GM21737 (cell line): ENCODE measurements at regions not wholly inside any gene's neighbourhood (a gene's known extent, or its start where the extent isn't known, plus 50 kb on each side); places are given as distances from the start of the nearest gene placed in this dataset.
"Not testable (repeated sequence)": the region's sequence is repeated elsewhere in the genome, so short reads cannot be mapped to it uniquely, and the experiment has no call there.

Experiments used
- ATAC-seq: cut with Tn5 transposase; IDR thresholded peaks from one replicate; pipeline ENCODE4 v1.9.1; 2021; ENCODE audit warnings: mild to moderate bottlenecking, moderate library complexity; ENCODE audit not compliant: unreplicated experiment

GRCh38 chr5:92836855-92837755, 743.9 kb downstream of the NR2F1-AS1 start:
- ATAC-seq, result no peak

GRCh38 chr5:92835712-92836111, 745.3 kb downstream of the NR2F1-AS1 start:
- ATAC-seq, result no peak

GRCh38 chr5:92823551-92823950, 757.5 kb downstream of the NR2F1-AS1 start:
- not testable (repeated sequence) for ATAC-seq

- no peak for ATAC-seq
Measured at GRCh38 chr5:92822183-92822582, 758.8 kb downstream of the NR2F1-AS1 start.

- ATAC-seq, result no peak
Measured at GRCh38 chr5:92809855-92810465, 771.1 kb downstream of the NR2F1-AS1 start.

GRCh38 chr5:92808474-92808873, 772.5 kb downstream of the NR2F1-AS1 start:
- no peak for ATAC-seq

GRCh38 chr5:92807085-92807484, 773.9 kb downstream of the NR2F1-AS1 start:
- no peak for ATAC-seq

GRCh38 chr5:92805446-92805845, 775.6 kb downstream of the NR2F1-AS1 start:
- no peak for ATAC-seq

GRCh38 chr5:92801911-92802310, 779.1 kb downstream of the NR2F1-AS1 start:
- ATAC-seq, result no peak

GRCh38 chr5:92800365-92800764, 780.7 kb downstream of the NR2F1-AS1 start:
- no peak for ATAC-seq

GRCh38 chr5:92795633-92796032, 785.4 kb downstream of the NR2F1-AS1 start:
- no peak for ATAC-seq

- no peak for ATAC-seq
Measured at GRCh38 chr5:92780057-92780456, 801.0 kb downstream of the NR2F1-AS1 start.

GRCh38 chr5:92779536-92779935, 801.5 kb downstream of the NR2F1-AS1 start:
- no peak for ATAC-seq

GRCh38 chr5:92778261-92778660, 802.8 kb downstream of the NR2F1-AS1 start:
- ATAC-seq, result no peak

GRCh38 chr5:92777421-92777820, 803.6 kb downstream of the NR2F1-AS1 start:
- no peak for ATAC-seq

- ATAC-seq, result no peak
Measured at GRCh38 chr5:92775711-92776615, 805.1 kb downstream of the NR2F1-AS1 start.

GRCh38 chr5:92769978-92770377, 811.0 kb downstream of the NR2F1-AS1 start:
- no peak for ATAC-seq

GRCh38 chr5:92761585-92761984, 819.4 kb downstream of the NR2F1-AS1 start:
- ATAC-seq, result no peak

GRCh38 chr5:92760550-92760949, 820.5 kb downstream of the NR2F1-AS1 start:
- ATAC-seq, result no peak

- no peak for ATAC-seq
Measured at GRCh38 chr5:92758552-92758951, 822.5 kb downstream of the NR2F1-AS1 start.

GRCh38 chr5:92749943-92750342, 831.1 kb downstream of the NR2F1-AS1 start:
- ATAC-seq, result no peak
